Activated CD4-positive, alpha-beta T cell treated with anti-CD3 and anti-CD28 coated beads, Interleukin-2, amount 50 U/mL, for 1 hour (primary cell): ENCODE measurements at regions not wholly inside any gene's neighbourhood (a gene's known extent, or its start where the extent isn't known, plus 50 kb on each side); places are given as distances from the start of the nearest gene placed in this dataset.
"Not testable (repeated sequence)": the region's sequence is repeated elsewhere in the genome, so short reads cannot be mapped to it uniquely, and the experiment has no call there.

ENCODE experiments used
- DNase-seq: peaks from one replicate; pipeline ENCODE4 v3.0.0-alpha.2; 2020

- DNase-seq = no peak
These were observed 123.7 kb upstream of the FAM3C start for GRCh38 chr7:121519548-121520521.

GRCh38 chr7:121517591-121517990 lies 121.5 kb upstream of the FAM3C start:
- DNase-seq = no peak

- DNase-seq = no peak
These were observed 120.7 kb upstream of the FAM3C start for GRCh38 chr7:121516821-121517220.

GRCh38 chr7:121515630-121516401 lies 119.7 kb upstream of the FAM3C start:
- DNase-seq = no peak

GRCh38 chr7:121515229-121515628 lies 119.1 kb upstream of the FAM3C start:
- DNase-seq = no peak

- no peak for DNase-seq
These were observed 117.0 kb upstream of the FAM3C start for GRCh38 chr7:121513105-121513504.

- no peak for DNase-seq
These were observed 114.9 kb upstream of the FAM3C start for GRCh38 chr7:121510858-121511482.

GRCh38 chr7:121510302-121510701 lies 114.2 kb upstream of the FAM3C start:
- peak; percentile 17 for DNase-seq

- DNase-seq = no peak
These were observed 109.6 kb upstream of the FAM3C start for GRCh38 chr7:121505540-121506182.

- DNase-seq = no peak
These were observed 108.9 kb upstream of the FAM3C start for GRCh38 chr7:121505021-121505420.

- DNase-seq = no peak
These were observed 108.4 kb upstream of the FAM3C start for GRCh38 chr7:121504482-121504881.

GRCh38 chr7:121503730-121504129 lies 107.6 kb upstream of the FAM3C start:
- no peak for DNase-seq

- no peak for DNase-seq
These were observed 106.9 kb upstream of the FAM3C start for GRCh38 chr7:121503039-121503438.

- no peak for DNase-seq
These were observed 105.5 kb upstream of the FAM3C start for GRCh38 chr7:121501566-121501965.

GRCh38 chr7:121500360-121501058 lies 104.4 kb upstream of the FAM3C start:
- DNase-seq = no peak

GRCh38 chr7:121499624-121500023 lies 103.5 kb upstream of the FAM3C start:
- no peak for DNase-seq

GRCh38 chr7:121498816-121499215 lies 102.7 kb upstream of the FAM3C start:
- DNase-seq = no peak

GRCh38 chr7:121497545-121497944 lies 101.4 kb upstream of the FAM3C start:
- not testable (repeated sequence) for DNase-seq

GRCh38 chr7:121494516-121494915 lies 98.4 kb upstream of the FAM3C start:
- no peak for DNase-seq

GRCh38 chr7:121493553-121493952 lies 97.4 kb upstream of the FAM3C start:
- no peak for DNase-seq

- DNase-seq = no peak
These were observed 94.2 kb upstream of the FAM3C start for GRCh38 chr7:121490309-121490708.

- no peak for DNase-seq
These were observed 93.3 kb upstream of the FAM3C start for GRCh38 chr7:121489440-121489839.
